ENCODE measurements at regions not wholly inside any gene's neighbourhood (a gene's known extent, or its start where the extent isn't known, plus 50 kb on each side); places are given as distances from the start of the nearest gene placed in this dataset.

GRCh38 chr7:79862447-79863210 is 272.0 kb upstream of the GNAI1 start:
- DNase-seq = no peak

GRCh38 chr7:79855172-79855571 is 279.5 kb upstream of the GNAI1 start:
- DNase-seq = no peak

- DNase-seq = no peak
These were observed 280.0 kb upstream of the GNAI1 start for GRCh38 chr7:79854621-79855020.

GRCh38 chr7:79837915-79838314 is 296.7 kb upstream of the GNAI1 start:
- DNase-seq = no peak

- DNase-seq = no peak
These were observed 301.0 kb upstream of the GNAI1 start for GRCh38 chr7:79833616-79834015.

GRCh38 chr7:79828866-79829265 is 305.8 kb upstream of the GNAI1 start:
- no peak for DNase-seq

GRCh38 chr7:79823246-79823951 is 311.2 kb upstream of the GNAI1 start:
- DNase-seq = no peak

GRCh38 chr7:79822620-79823240 is 311.9 kb upstream of the GNAI1 start:
- DNase-seq = no peak

GRCh38 chr7:79820387-79820786 is 314.2 kb upstream of the GNAI1 start:
- peak; percentile 87 for DNase-seq

GRCh38 chr7:79810916-79811315 is 323.7 kb upstream of the GNAI1 start:
- DNase-seq = no peak

- peak; percentile 38 for DNase-seq
These were observed 328.4 kb upstream of the GNAI1 start for GRCh38 chr7:79806161-79806734.

GRCh38 chr7:79790656-79791262 is 337.3 kb upstream of the MAGI2 start:
- DNase-seq = no peak

GRCh38 chr7:79789584-79790345 is 336.3 kb upstream of the MAGI2 start:
- DNase-seq = no peak

GRCh38 chr7:79787623-79788022 is 334.2 kb upstream of the MAGI2 start:
- no peak for DNase-seq

GRCh38 chr7:79787096-79787495 is 333.6 kb upstream of the MAGI2 start:
- DNase-seq = no peak

- no peak for DNase-seq
These were observed 332.7 kb upstream of the MAGI2 start for GRCh38 chr7:79786187-79786586.

- DNase-seq = peak; percentile 39
These were observed 332.1 kb upstream of the MAGI2 start for GRCh38 chr7:79785556-79785955.

- no peak for DNase-seq
These were observed 329.4 kb upstream of the MAGI2 start for GRCh38 chr7:79782906-79783305.

GRCh38 chr7:79782256-79782655 is 328.8 kb upstream of the MAGI2 start:
- DNase-seq = no peak

- no peak for DNase-seq
These were observed 328.2 kb upstream of the MAGI2 start for GRCh38 chr7:79781716-79782115.

GRCh38 chr7:79778786-79779770 is 325.6 kb upstream of the MAGI2 start:
- DNase-seq = no peak
